Liver (tissue), 8 donors: ENCODE measurements at regions not wholly inside any gene's neighbourhood (a gene's known extent, or its start where the extent isn't known, plus 50 kb on each side); places are given as distances from the start of the nearest gene placed in this dataset.

ENCODE experiments used
- DNase-seq: peaks from one replicate; pipeline ENCODE4 v3.0.0-alpha.2; 2017; ENCODE audit warnings: low spot score
- H3K27ac ChIP-seq, 2 donors: one replicate each; pipeline ENCODE4 v1.7.0; 2013; ENCODE audit warnings: inconsistent platforms in 2 of 2, low read length in 2 of 2, control low read depth in 1 of 2, low read depth in 1 of 2, mild to moderate bottlenecking in 1 of 2
- H3K27me3 ChIP-seq, 4 donors: one replicate each; pipeline versions ENCODE4 v1.6.1 to v1.7.0; 2013; ENCODE audit warnings: low read length in 3 of 4, inconsistent platforms in 1 of 4, mild to moderate bottlenecking in 1 of 4, moderate library complexity in 1 of 4; ENCODE audit not compliant: control insufficient read depth in 4 of 4, insufficient read depth in 4 of 4
- H3K36me3 ChIP-seq, 4 donors: one replicate each; pipeline versions ENCODE4 v1.6.1 to v1.7.0; 2013; ENCODE audit warnings: low read length in 3 of 4, mild to moderate bottlenecking in 3 of 4, low read depth in 1 of 4, moderate library complexity in 1 of 4; ENCODE audit not compliant: control insufficient read depth in 4 of 4, insufficient read depth in 3 of 4
- H3K4me1 ChIP-seq, 4 donors: one replicate each; pipeline versions ENCODE4 v1.6.1 to v1.7.0; 2013; ENCODE audit warnings: low read length in 3 of 4, mild to moderate bottlenecking in 3 of 4, moderate library complexity in 1 of 4; ENCODE audit not compliant: control insufficient read depth in 4 of 4, insufficient read depth in 4 of 4
- H3K4me3 ChIP-seq, 3 donors: one replicate each; pipeline versions ENCODE4 v1.6.1 to v1.7.0; 2013; ENCODE audit warnings: low read length in 3 of 3, control low read depth in 1 of 3, low read depth in 1 of 3, mild to moderate bottlenecking in 1 of 3
- H3K9ac ChIP-seq, 2 donors: one replicate each; pipeline ENCODE4 v1.7.0; 2013; ENCODE audit warnings: low read length in 2 of 2, mild to moderate bottlenecking in 2 of 2, moderate library complexity in 2 of 2, control low read depth in 1 of 2, low read depth in 1 of 2
- H3K9me3 ChIP-seq, 4 donors: one replicate each; pipeline versions ENCODE4 v1.6.1 to v1.7.0; 2013; ENCODE audit warnings: low read length in 3 of 4; ENCODE audit not compliant: control insufficient read depth in 4 of 4
- EGR1 ChIP-seq, 2 donors: IDR thresholded peaks; 2 replicates each; pipeline ENCODE4 v1.6.1; 2016 to 2018; ENCODE audit warnings: antibody characterized with exemption in 2 of 2, low read depth in 2 of 2
- FOXA1 ChIP-seq: IDR thresholded peaks from 2 replicates; pipeline ENCODE4 v1.6.1; 2016; ENCODE audit warnings: antibody characterized with exemption
- FOXA2 ChIP-seq: IDR thresholded peaks from 2 replicates; pipeline ENCODE4 v1.6.1; 2016; ENCODE audit warnings: antibody characterized with exemption
- GABPA ChIP-seq, 2 donors: IDR thresholded peaks in 1 of 2; conservative IDR thresholded peaks in 1 of 2; 2 replicates each; pipeline ENCODE4 v1.6.1; 2016; ENCODE audit warnings: antibody characterized with exemption in 2 of 2, mild to moderate bottlenecking in 1 of 2, moderate library complexity in 1 of 2
- HNF4G ChIP-seq: IDR thresholded peaks from 2 replicates; pipeline ENCODE4 v1.6.1; 2016; ENCODE audit warnings: antibody characterized with exemption
- JUND ChIP-seq, 2 donors: IDR thresholded peaks; 2 replicates each; pipeline ENCODE4 v1.6.1; 2016; ENCODE audit warnings: antibody characterized with exemption in 2 of 2
- NR2F2 ChIP-seq: IDR thresholded peaks from 2 replicates; pipeline ENCODE4 v1.6.1; 2016; ENCODE audit warnings: antibody characterized with exemption
- RAD21 ChIP-seq, 2 donors: IDR thresholded peaks; 2 replicates each; pipeline ENCODE4 v1.6.1; 2016; ENCODE audit warnings: antibody characterized with exemption in 2 of 2, mild to moderate bottlenecking in 2 of 2
- RXRA ChIP-seq, 2 donors: IDR thresholded peaks; 2 replicates each; pipeline ENCODE4 v1.6.1; 2017 to 2018; ENCODE audit warnings: antibody characterized with exemption in 2 of 2, mild to moderate bottlenecking in 1 of 2
- SP1 ChIP-seq: IDR thresholded peaks from 2 replicates; pipeline ENCODE4 v1.6.1; 2018; ENCODE audit warnings: antibody characterized with exemption, mild to moderate bottlenecking
- TAF1 ChIP-seq: conservative IDR thresholded peaks from 2 replicates; pipeline ENCODE4 v1.6.1; 2016; ENCODE audit warnings: antibody characterized with exemption, mild to moderate bottlenecking
- YY1 ChIP-seq: IDR thresholded peaks from 2 replicates; pipeline ENCODE4 v1.6.1; 2016; ENCODE audit warnings: antibody characterized with exemption, mild to moderate bottlenecking
- WGBS: extraction: QIAGEN DNeasy Blood & Tissue Kit; methylation state at CpG from one replicate; pipeline ENCODE4 v1.1.7; 2013; 5-methylcytosine and 5-hydroxymethylcytosine counted together
- TF ChIP-seq, protein P1 (sequence below): IDR thresholded peaks from 2 replicates; pipeline ENCODE4 v1.6.1; 2016; ENCODE audit warnings: antibody characterized with exemption, mild to moderate bottlenecking
- TF ChIP-seq, protein P2 (sequence below): IDR thresholded peaks from 2 replicates; pipeline ENCODE4 v1.6.1; 2016; ENCODE audit warnings: antibody characterized with exemption
- TF ChIP-seq, protein P3 (sequence below): fragments of 150-350 bp; IDR thresholded peaks from 2 replicates; pipeline ENCODE4 v1.5.1; 2017; ENCODE audit warnings: improper control_type of control experiment, low read depth, low read length; ENCODE audit not compliant: missing input control
- TF ChIP-seq, protein P4 (sequence below): IDR thresholded peaks from 2 replicates; pipeline ENCODE4 v1.6.1; 2016; ENCODE audit warnings: antibody characterized with exemption
- TF ChIP-seq, protein P5 (sequence below): IDR thresholded peaks from 2 replicates; pipeline ENCODE4 v1.6.1; 2016; ENCODE audit warnings: antibody characterized with exemption
- donor health status: healthy.
- donor health status: healthy.
- donor health status: healthy.
- donor health status: healthy.
- donor health status: healthy.

DNA sequence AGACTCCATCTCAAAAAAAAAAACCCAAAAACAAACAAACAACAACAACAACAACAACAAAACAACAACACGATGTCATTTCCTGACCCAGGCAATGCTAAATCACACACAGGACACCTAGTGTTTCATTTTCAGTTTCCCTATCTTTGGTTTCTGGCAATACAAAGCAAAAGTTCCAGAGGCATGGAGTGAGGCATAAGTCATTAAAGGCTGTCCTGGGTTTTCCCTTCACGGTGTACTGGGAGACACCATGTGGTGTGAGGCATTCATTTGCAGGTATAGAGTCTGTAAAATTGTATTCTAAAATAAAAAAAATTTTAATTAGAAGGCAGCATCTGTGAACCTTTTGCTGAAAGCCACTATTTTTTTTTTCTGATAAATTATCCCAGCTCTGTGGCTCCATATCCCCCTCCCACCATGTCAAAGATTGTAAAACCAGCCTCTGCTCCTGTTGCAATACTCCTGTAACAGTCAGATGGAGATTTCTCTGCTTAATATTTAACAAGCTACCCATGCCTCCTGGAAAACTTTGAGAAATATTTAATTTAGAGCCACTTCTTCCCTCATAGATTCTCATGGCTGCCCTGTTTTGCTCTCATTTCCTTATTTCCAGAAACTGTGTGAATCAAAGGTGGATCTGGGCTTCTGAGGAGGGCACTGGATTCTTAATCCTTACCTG, 324.6 kb downstream of the MCTP2 start:
- TF ChIP-seq YY1 (no peak), EGR1 (IDR thresholded peaks at IDR 0.05; ENCODE audit: low read depth in 2 of 2) (no peak), TAF1 (no peak)
- TF ChIP-seq, protein P1, sequence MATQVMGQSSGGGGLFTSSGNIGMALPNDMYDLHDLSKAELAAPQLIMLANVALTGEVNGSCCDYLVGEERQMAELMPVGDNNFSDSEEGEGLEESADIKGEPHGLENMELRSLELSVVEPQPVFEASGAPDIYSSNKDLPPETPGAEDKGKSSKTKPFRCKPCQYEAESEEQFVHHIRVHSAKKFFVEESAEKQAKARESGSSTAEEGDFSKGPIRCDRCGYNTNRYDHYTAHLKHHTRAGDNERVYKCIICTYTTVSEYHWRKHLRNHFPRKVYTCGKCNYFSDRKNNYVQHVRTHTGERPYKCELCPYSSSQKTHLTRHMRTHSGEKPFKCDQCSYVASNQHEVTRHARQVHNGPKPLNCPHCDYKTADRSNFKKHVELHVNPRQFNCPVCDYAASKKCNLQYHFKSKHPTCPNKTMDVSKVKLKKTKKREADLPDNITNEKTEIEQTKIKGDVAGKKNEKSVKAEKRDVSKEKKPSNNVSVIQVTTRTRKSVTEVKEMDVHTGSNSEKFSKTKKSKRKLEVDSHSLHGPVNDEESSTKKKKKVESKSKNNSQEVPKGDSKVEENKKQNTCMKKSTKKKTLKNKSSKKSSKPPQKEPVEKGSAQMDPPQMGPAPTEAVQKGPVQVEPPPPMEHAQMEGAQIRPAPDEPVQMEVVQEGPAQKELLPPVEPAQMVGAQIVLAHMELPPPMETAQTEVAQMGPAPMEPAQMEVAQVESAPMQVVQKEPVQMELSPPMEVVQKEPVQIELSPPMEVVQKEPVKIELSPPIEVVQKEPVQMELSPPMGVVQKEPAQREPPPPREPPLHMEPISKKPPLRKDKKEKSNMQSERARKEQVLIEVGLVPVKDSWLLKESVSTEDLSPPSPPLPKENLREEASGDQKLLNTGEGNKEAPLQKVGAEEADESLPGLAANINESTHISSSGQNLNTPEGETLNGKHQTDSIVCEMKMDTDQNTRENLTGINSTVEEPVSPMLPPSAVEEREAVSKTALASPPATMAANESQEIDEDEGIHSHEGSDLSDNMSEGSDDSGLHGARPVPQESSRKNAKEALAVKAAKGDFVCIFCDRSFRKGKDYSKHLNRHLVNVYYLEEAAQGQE = no peak
- TF ChIP-seq, protein P2, sequence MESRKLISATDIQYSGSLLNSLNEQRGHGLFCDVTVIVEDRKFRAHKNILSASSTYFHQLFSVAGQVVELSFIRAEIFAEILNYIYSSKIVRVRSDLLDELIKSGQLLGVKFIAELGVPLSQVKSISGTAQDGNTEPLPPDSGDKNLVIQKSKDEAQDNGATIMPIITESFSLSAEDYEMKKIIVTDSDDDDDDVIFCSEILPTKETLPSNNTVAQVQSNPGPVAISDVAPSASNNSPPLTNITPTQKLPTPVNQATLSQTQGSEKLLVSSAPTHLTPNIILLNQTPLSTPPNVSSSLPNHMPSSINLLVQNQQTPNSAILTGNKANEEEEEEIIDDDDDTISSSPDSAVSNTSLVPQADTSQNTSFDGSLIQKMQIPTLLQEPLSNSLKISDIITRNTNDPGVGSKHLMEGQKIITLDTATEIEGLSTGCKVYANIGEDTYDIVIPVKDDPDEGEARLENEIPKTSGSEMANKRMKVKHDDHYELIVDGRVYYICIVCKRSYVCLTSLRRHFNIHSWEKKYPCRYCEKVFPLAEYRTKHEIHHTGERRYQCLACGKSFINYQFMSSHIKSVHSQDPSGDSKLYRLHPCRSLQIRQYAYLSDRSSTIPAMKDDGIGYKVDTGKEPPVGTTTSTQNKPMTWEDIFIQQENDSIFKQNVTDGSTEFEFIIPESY = no peak
- Histone ChIP-seq H3K36me3 (no peaks in the 10 kb centered on the region), H3K27ac (no peak overlapping the region), H3K4me1 (no peaks in the 10 kb centered on the region), H3K27me3 (no peaks in the 10 kb centered on the region), H3K4me3 (no peak overlapping the region), H3K9ac (no peak overlapping the region), H3K9me3 (no peaks in the 10 kb centered on the region)
- no peak for DNase-seq
- WGBS = 64% methylated on average over 2 of the region's 2 CpGs

DNA sequence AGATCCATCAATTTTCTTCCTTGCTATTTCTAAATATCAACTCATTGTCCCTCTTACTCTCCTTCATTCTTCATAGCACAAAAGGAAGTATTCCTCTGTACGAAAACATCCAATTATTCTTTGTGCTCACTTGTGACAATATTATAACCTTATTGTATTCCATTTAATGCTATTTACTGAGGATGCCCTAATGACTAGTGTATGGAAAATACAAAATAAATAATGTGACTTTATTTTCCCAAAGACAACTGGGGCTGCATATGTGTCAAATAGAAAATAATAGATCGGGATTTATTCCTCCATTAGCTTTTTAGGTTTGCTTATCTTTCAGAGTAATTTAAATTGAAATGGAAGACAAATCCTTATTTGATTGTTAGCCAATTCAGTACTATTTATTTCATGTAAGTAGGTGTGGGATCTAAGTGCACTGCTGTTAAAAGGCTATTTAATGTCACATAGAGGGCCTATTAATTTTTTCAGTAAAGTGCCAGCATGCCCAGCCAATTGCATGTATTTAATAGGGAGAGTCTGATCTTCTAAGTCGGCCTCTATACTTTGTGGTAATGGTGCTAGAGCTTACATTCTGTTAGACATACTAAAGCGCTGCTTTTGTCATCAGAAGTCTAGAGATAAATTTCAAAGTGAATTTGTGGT, 329.8 kb downstream of the MCTP2 start:
- Histone ChIP-seq H3K36me3 (no peaks in the 10 kb centered on the region), H3K27ac (no peak overlapping the region), H3K9me3 (no peaks in the 10 kb centered on the region), H3K27me3 (no peaks in the 10 kb centered on the region), H3K4me3 (no peak overlapping the region), H3K4me1 (no peaks in the 10 kb centered on the region), H3K9ac (no peak overlapping the region)
- DNase-seq = no peak
- WGBS = 91% methylated on average over 4 of the region's 4 CpGs
- TF ChIP-seq EGR1 (IDR thresholded peaks at IDR 0.05; ENCODE audit: low read depth in 2 of 2) (no peak), RAD21 (IDR thresholded peaks at IDR 0.05) (no peak), JUND (IDR thresholded peaks at IDR 0.05) (no peak), GABPA (IDR thresholded peaks at IDR 0.05 in 1 of 2, conservative IDR thresholded peaks at IDR 0.05 in 1 of 2) (no peak), FOXA2 (no peak), SP1 (no peak), TAF1 (no peak), HNF4G (no peak), YY1 (no peak), FOXA1 (no peak), NR2F2 (no peak), RXRA (IDR thresholded peaks at IDR 0.05) (no peak)
- TF ChIP-seq, protein P1 = no peak
- TF ChIP-seq, protein P3, sequence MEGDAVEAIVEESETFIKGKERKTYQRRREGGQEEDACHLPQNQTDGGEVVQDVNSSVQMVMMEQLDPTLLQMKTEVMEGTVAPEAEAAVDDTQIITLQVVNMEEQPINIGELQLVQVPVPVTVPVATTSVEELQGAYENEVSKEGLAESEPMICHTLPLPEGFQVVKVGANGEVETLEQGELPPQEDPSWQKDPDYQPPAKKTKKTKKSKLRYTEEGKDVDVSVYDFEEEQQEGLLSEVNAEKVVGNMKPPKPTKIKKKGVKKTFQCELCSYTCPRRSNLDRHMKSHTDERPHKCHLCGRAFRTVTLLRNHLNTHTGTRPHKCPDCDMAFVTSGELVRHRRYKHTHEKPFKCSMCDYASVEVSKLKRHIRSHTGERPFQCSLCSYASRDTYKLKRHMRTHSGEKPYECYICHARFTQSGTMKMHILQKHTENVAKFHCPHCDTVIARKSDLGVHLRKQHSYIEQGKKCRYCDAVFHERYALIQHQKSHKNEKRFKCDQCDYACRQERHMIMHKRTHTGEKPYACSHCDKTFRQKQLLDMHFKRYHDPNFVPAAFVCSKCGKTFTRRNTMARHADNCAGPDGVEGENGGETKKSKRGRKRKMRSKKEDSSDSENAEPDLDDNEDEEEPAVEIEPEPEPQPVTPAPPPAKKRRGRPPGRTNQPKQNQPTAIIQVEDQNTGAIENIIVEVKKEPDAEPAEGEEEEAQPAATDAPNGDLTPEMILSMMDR = no peak
- TF ChIP-seq, protein P2 = no peak
- TF ChIP-seq, protein P4, sequence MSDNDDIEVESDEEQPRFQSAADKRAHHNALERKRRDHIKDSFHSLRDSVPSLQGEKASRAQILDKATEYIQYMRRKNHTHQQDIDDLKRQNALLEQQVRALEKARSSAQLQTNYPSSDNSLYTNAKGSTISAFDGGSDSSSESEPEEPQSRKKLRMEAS = no peak
- TF ChIP-seq, protein P5, sequence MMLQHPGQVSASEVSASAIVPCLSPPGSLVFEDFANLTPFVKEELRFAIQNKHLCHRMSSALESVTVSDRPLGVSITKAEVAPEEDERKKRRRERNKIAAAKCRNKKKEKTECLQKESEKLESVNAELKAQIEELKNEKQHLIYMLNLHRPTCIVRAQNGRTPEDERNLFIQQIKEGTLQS = no peak
